ENCODE measurements at regions not wholly inside any gene's neighbourhood (a gene's known extent, or its start where the extent isn't known, plus 50 kb on each side); places are given as distances from the start of the nearest gene placed in this dataset.

DNA sequence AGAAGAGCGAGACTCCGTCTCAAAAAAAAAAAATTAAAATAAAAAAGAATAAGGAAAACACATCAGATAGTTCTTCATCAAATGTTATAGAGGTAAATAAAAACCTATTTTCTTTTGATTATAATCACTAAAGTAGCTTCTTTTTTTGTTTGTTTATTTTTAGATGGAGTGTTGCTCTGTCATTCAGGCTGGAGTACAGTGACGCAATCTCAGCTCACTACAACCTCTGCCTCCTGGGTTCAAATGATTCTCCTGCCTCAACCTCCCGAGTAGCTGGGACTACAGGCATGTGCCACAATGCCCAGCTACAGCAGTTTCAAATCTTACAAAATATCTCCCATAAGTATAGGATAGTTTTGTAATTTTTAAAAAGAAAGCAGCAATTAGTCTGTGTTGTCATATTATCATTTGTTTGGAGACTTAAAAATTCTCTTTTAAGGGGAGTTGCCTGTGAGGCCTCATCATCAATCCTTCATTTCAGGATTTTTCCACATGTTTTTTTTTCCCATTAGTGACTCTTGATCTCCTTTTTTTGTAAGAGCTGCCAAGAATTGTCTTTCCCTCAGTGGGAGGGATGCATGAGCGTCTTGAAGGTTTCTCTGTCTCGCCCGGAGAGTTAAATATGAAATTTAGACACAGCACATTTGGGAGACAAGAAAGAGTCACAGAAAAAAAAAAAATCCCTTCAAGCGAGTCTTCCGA is 275.9 kb downstream of the CDCA7 start:
- TF ChIP-seq, protein P1, sequence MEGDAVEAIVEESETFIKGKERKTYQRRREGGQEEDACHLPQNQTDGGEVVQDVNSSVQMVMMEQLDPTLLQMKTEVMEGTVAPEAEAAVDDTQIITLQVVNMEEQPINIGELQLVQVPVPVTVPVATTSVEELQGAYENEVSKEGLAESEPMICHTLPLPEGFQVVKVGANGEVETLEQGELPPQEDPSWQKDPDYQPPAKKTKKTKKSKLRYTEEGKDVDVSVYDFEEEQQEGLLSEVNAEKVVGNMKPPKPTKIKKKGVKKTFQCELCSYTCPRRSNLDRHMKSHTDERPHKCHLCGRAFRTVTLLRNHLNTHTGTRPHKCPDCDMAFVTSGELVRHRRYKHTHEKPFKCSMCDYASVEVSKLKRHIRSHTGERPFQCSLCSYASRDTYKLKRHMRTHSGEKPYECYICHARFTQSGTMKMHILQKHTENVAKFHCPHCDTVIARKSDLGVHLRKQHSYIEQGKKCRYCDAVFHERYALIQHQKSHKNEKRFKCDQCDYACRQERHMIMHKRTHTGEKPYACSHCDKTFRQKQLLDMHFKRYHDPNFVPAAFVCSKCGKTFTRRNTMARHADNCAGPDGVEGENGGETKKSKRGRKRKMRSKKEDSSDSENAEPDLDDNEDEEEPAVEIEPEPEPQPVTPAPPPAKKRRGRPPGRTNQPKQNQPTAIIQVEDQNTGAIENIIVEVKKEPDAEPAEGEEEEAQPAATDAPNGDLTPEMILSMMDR (IDR thresholded peaks at IDR 0.05): no peak
- no peak for TF ChIP-seq POLR2AphosphoS5 (IDR thresholded peaks at IDR 0.05)
- TF ChIP-seq POLR2A (IDR thresholded peaks at IDR 0.05): no peak

All from prostate gland (tissue), 2 donors.